Stimulated activated effector memory CD8-positive, alpha-beta T cell treated with anti-CD3 and anti-CD28 coated beads, Interleukin-12 subunit alpha, Interleukin-12 subunit beta, amount 100 ng/mL, for 72 hours (primary cell): ENCODE measurements at regions not wholly inside any gene's neighbourhood (a gene's known extent, or its start where the extent isn't known, plus 50 kb on each side); places are given as distances from the start of the nearest gene placed in this dataset.
"Not testable (repeated sequence)": the region's sequence is repeated elsewhere in the genome, so short reads cannot be mapped to it uniquely, and the experiment has no call there.

Source experiments
- ATAC-seq: fragments of 150-1000 bp; cut with Tn5 transposase; 2 replicates; pipeline ENCODE4 v1.10.0; 2021
- DNase-seq, 2 donors: peaks; one replicate each; pipeline ENCODE4 v3.0.0; 2021 to 2022; ENCODE audit warnings: low spot score in 2 of 2
- H3K27ac Mint-ChIP-seq: one replicate; pipeline ENCODE4 v1.8.0; 2022; ENCODE audit warnings: mild to moderate bottlenecking, mixed read lengths
- H3K36me3 Mint-ChIP-seq: one replicate; pipeline ENCODE4 v1.8.0; 2022; ENCODE audit warnings: mild to moderate bottlenecking, mixed read lengths
- H3K4me1 Mint-ChIP-seq: one replicate; pipeline ENCODE4 v1.8.0; 2022; ENCODE audit warnings: mixed read lengths
- H3K4me3 Mint-ChIP-seq: one replicate; pipeline ENCODE4 v1.8.0; 2022; ENCODE audit warnings: mild to moderate bottlenecking, mixed read lengths
- H3K9me3 Mint-ChIP-seq: one replicate; pipeline ENCODE4 v1.8.0; 2022; ENCODE audit warnings: mixed read lengths

DNA sequence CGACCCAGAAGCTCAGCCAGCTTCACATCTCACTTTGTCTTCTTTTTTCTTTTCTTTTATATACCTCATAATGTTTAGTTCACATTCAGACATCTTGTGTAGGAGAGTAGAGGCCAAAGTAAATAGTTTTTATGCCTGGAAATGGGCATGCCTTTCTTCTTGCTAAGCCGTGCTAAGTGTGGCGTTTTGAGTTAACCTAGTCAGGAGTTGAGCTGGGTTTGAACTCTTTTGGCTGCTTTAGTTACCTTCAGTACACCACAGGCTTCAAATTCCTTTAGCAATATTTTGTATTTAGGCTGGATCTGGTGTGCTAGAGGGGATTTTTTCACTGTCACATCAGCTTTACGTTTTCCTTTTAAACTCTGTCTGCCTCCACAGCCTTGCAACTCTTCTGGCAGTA, 300.8 kb downstream of the ZNF674 start:
- ATAC-seq (no peak), DNase-seq (no peak)
- H3K9me3 Mint-ChIP-seq = no peaks in the 10 kb centered on the region
- no peaks in the 10 kb centered on the region for H3K36me3 Mint-ChIP-seq
- no peak overlapping the region for H3K4me3 Mint-ChIP-seq
- H3K27ac Mint-ChIP-seq = no peak overlapping the region
- no peaks in the 10 kb centered on the region for H3K4me1 Mint-ChIP-seq

DNA sequence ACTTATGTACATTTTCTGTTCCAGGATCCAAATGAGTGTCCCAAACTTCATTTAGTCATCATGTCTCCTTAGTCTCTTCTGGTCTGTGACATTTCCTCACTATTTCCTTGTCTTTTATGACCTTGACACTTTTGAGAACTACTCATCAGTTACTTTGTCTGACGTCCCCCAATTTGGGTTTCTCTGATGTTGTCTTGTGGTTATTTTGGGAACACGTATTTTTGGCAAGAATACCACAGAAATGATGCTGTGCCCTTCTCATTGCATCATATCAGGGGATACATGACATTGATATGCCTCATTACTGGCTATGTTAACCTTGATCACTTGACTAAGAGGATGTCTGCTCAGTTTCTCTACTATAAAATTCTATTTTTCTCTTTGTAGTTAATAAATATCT, 308.8 kb downstream of the ZNF674 start:
- H3K9me3 Mint-ChIP-seq = no peaks in the 10 kb centered on the region
- no peak for DNase-seq
- H3K27ac Mint-ChIP-seq = no peak overlapping the region
- ATAC-seq = no peak
- no peaks in the 10 kb centered on the region for H3K36me3 Mint-ChIP-seq
- no peaks in the 10 kb centered on the region for H3K4me1 Mint-ChIP-seq
- H3K4me3 Mint-ChIP-seq = no peak overlapping the region

DNA sequence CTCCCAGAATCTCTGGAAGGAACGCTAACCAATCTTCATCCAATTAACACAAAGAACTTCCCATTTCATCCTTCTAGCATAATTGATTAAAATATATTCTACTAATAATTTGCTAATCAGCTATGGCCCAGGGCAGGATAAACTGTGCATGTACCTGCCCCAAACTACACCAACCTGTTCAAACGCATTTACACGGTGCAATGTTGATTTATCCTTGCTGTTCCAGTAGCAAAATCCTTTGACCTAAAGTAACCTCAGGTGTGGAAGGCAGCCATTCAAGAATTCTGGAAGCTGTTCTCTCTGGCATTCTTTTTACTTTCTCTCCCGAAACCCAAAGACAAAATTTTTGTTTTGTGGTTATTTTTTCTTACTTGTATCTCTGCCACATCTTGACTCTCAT, 309.4 kb downstream of the ZNF674 start:
- Mint-ChIP-seq H3K36me3 (no peaks in the 10 kb centered on the region), H3K4me3 (no peak overlapping the region), H3K27ac (no peak overlapping the region), H3K9me3 (no peaks in the 10 kb centered on the region), H3K4me1 (no peaks in the 10 kb centered on the region)
- ATAC-seq (no peak), DNase-seq (no peak)

DNA sequence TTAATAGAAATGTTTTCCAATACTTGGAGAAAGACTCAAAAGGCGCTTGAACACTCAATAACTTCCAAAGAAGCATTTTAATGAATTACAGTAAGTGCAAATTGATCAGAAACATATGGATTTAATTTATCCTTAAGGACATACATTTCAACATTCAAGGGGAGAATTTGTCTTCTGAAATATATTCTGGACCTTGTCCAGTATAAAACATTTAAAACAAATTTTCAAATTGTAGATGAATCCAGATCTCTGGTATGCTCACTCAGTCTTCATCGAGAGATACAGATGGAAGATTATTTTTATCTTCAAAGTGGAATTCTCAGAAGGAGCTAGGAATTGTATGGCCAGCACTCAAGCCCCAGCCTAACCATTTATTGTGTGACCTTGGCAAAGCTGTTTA, 310.4 kb downstream of the ZNF674 start:
- DNase-seq = no peak
- Mint-ChIP-seq H3K9me3 (no peaks in the 10 kb centered on the region), H3K4me1 (no peaks in the 10 kb centered on the region), H3K27ac (no peak overlapping the region), H3K4me3 (no peak overlapping the region), H3K36me3 (no peaks in the 10 kb centered on the region)
- ATAC-seq = no peak

DNA sequence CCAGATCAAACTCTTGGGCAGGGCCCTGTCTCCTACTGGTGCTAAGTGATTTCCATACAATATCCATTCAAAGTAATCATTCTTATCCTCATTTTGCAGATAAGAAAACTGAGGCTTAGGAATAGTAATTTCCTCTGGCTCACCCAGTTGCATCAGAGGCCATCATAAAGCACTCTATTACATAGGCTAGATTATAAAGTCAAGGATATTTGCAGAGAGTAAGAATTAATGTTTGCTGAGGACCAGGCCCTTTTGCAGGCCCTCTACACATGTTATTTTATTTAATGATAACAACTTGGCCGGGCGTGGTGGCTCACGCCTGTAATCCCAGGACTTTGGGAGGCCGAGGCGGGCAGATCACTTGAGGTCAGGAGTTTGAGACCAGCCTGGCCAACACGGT, 316.8 kb downstream of the ZNF674 start:
- Mint-ChIP-seq H3K4me3 (no peak overlapping the region), H3K36me3 (no peaks in the 10 kb centered on the region), H3K9me3 (no peaks in the 10 kb centered on the region), H3K4me1 (no peaks in the 10 kb centered on the region), H3K27ac (no peak overlapping the region)
- no peak for DNase-seq
- ATAC-seq = no peak

DNA sequence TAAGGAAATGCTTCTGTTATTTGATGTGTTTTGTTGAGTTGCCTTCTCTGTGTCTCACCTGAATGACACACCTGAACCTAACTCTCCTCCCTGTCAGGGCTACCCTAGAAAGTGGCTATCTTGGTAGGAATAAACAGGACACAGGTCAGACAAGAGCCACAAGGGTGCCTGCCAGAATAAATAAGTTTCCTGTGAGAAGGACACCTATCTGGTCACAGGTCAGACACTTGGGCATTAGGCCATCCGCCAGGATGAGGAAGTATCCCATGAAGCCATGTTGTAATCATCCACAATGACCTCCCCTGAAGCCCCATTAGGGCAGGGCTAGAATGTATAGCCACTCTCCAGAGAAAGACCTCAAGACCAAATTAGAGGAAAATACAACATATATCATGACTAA, 318.8 kb downstream of the ZNF674 start:
- Mint-ChIP-seq H3K4me3 (no peak overlapping the region), H3K4me1 (no peaks in the 10 kb centered on the region), H3K9me3 (no peaks in the 10 kb centered on the region), H3K27ac (no peak overlapping the region), H3K36me3 (no peaks in the 10 kb centered on the region)
- ATAC-seq (no peak), DNase-seq (no peak)

DNA sequence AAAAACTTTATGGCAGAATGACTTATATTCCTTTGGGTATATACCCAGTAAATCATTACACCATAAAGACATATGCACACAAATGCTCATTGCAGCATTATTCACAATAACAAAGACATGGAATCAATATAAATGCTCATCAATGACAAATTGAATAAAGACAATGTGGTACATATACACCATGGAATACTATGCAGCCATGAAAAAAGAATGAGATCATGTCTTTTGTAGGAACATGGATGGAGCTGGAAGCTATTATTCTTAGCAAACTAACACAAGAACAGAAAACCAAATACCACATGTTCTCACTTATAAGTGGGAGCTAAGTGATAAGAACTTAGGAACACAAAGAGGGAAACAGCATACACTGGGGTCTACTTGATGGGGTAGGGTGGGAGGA, 321.7 kb downstream of the ZNF674 start:
- not testable (repeated sequence) for H3K9me3 Mint-ChIP-seq, H3K27ac Mint-ChIP-seq, DNase-seq, H3K4me1 Mint-ChIP-seq, H3K4me3 Mint-ChIP-seq, H3K36me3 Mint-ChIP-seq, ATAC-seq

DNA sequence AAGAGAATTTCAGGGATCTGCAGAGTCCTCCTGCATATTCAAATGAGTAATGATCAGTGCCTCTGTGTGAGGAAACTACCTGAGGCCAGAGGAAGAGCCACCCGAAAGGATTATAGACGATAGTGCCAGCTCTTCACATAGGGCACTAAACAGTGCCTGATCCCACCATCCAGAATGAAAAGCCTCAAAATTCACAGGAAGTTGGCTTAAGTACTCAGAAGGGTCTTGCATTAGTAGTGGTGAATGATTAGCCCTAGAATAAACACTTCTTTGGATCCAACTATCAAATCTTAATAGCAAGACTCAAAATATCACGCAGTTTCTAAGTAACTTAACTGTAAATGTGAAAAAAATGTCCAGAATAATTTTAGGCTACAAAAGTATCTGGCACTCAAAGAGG, 324.4 kb downstream of the ZNF674 start:
- H3K4me1 Mint-ChIP-seq = no peaks in the 10 kb centered on the region
- no peak overlapping the region for H3K4me3 Mint-ChIP-seq
- no peaks in the 10 kb centered on the region for H3K9me3 Mint-ChIP-seq
- ATAC-seq = no peak
- H3K27ac Mint-ChIP-seq = no peak overlapping the region
- DNase-seq = no peak
- no peaks in the 10 kb centered on the region for H3K36me3 Mint-ChIP-seq

DNA sequence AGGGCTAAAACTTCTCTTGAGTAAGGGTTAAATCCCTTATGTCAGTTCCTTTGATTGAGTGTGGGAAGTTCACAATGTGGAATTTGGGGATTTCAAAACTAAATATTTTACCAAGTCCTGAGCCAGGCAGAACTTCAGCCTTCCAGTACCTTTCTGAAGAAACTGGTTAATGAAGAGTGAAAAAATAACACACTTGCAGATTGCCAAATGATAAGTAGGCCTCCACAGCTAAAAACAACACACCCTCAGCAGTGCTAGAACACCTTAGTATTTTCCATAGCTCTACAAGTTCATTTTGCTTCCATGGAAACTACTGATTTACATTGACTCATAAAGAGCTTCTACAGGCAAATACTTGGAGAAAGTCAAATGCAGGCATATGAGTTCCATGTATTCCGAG, 326.8 kb downstream of the ZNF674 start:
- H3K4me1 Mint-ChIP-seq = no peaks in the 10 kb centered on the region

DNA sequence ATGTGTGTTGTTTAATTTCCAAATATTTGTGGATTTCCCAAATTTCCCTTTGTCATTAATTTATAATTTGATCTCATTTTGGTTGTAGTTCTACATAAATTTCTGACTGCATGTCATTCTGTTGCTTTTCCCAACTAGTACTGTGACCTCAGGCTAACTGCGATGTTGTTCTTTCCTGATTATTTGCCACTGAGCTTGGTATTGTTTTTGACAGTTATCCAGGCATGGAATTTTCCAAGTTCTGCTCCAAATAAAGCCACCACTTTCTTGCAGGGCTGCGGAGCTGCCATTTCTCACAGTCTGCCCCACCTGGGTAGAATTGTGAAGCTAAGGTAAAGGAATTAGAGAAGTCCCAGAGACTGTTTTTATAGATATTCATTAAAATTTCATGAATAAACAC, 328.8 kb downstream of the ZNF674 start:
- Mint-ChIP-seq H3K27ac (no peak overlapping the region), H3K4me3 (no peak overlapping the region), H3K9me3 (no peaks in the 10 kb centered on the region), H3K36me3 (no peaks in the 10 kb centered on the region), H3K4me1 (no peaks in the 10 kb centered on the region)
- DNase-seq = no peak
- ATAC-seq = no peak

More for the DNA sequence above, 326.8 kb downstream of the ZNF674 start:
- DNase-seq (no peak), ATAC-seq (no peak)
- H3K9me3 Mint-ChIP-seq = no peaks in the 10 kb centered on the region
- H3K36me3 Mint-ChIP-seq = no peaks in the 10 kb centered on the region
- H3K27ac Mint-ChIP-seq = no peak overlapping the region
- no peak overlapping the region for H3K4me3 Mint-ChIP-seq

DNA sequence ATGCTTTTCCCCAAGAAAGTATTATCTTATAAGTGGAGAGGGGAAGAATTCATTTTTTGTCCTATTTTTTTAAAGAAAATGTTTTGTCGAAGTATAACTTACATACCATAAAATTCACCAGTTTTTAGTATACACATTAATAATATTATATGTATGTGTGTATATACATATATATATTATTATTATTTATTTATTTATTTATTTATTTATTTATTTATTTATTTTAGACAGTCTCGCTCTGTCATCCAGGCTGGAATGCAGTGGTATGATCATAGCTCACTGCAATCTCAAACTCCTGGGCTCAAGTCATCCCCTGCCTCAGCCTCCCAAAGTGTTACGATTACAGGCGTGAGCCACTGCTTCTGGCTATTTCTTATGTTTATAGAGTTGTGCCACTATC, 334.1 kb downstream of the ZNF674 start:
- DNase-seq (no peak), ATAC-seq (no peak)
- Mint-ChIP-seq H3K4me3 (no peak overlapping the region), H3K36me3 (no peaks in the 10 kb centered on the region), H3K4me1 (no peaks in the 10 kb centered on the region), H3K27ac (no peak overlapping the region), H3K9me3 (no peaks in the 10 kb centered on the region)

DNA sequence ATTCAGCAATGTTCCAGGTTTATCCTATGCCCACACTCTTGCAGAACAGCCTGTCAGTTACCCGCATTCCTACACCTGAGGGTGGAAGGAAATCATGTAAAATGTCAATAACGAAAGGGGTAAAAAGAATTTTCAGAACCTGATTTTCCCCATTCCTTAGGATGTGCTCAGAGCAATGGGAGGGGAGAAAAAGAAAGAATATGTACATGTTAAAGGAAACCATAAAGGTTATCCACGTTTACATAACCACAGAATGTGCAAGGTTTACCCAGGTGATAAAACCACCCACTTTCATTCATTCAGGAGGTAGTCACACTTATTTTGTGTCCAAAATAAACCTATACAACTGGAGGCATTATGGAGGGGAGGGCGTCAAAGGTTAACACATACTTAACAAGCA, 335.5 kb downstream of the ZNF674 start:
- no peaks in the 10 kb centered on the region for H3K9me3 Mint-ChIP-seq
- no peak overlapping the region for H3K4me3 Mint-ChIP-seq
- H3K4me1 Mint-ChIP-seq = no peaks in the 10 kb centered on the region
- no peak overlapping the region for H3K27ac Mint-ChIP-seq
- no peaks in the 10 kb centered on the region for H3K36me3 Mint-ChIP-seq
- no peak for ATAC-seq
- DNase-seq = no peak

DNA sequence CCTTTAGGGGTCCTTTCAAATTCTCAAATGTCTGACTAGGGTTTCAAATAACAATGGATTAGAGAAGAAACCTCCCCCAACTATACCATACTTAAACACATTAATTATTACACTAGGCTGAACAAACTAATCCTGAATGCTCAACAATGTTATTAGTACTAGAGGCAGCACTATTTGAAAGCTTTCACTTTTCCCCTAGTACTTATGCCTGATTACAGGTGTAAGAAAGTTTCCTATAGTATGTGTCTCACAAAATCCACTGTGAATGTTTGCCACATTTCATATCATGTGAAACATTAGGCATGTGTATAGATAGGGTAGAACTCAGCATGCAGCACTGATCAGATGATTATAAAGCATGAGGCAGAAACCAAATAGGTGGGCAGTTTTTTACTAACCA, 336.2 kb downstream of the ZNF674 start:
- Mint-ChIP-seq H3K27ac (no peak overlapping the region), H3K4me1 (no peaks in the 10 kb centered on the region), H3K36me3 (no peaks in the 10 kb centered on the region), H3K4me3 (no peak overlapping the region), H3K9me3 (no peaks in the 10 kb centered on the region)
- no peak for DNase-seq
- ATAC-seq = no peak

DNA sequence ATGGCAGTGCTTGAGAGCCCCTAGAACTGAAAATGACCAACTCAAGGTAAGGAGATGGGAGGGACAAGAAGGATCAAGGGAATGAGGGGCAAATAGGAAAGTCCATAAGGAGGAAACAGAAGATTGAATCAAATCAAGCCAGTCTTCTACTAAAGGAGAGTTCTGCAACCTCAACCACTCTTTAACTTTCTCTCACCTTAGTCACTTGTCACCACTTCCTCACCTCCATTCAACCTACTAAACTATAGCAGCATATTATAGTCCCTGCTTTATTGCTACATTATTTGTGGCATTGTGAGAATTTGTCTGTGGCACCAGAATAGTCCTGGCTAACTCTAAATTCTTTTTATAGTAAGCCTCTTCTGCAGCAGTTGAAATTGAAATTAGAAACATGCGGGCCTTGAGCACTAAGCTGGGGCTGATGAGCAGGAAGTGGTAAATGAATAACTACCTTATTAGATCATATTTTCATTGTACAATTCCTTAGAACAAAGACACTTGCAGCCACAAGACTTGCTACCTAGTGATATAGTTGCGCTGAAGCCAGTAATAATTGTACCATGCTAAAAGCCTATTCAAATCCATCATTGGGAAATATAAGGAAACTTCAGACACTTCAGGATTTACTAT, 336.9 kb downstream of the ZNF674 start:
- H3K9me3 Mint-ChIP-seq = no peaks in the 10 kb centered on the region
- H3K4me1 Mint-ChIP-seq = no peaks in the 10 kb centered on the region
- no peak for DNase-seq
- no peak overlapping the region for H3K27ac Mint-ChIP-seq
- ATAC-seq = peak; percentile 49
- H3K36me3 Mint-ChIP-seq = no peaks in the 10 kb centered on the region
- H3K4me3 Mint-ChIP-seq = no peak overlapping the region

DNA sequence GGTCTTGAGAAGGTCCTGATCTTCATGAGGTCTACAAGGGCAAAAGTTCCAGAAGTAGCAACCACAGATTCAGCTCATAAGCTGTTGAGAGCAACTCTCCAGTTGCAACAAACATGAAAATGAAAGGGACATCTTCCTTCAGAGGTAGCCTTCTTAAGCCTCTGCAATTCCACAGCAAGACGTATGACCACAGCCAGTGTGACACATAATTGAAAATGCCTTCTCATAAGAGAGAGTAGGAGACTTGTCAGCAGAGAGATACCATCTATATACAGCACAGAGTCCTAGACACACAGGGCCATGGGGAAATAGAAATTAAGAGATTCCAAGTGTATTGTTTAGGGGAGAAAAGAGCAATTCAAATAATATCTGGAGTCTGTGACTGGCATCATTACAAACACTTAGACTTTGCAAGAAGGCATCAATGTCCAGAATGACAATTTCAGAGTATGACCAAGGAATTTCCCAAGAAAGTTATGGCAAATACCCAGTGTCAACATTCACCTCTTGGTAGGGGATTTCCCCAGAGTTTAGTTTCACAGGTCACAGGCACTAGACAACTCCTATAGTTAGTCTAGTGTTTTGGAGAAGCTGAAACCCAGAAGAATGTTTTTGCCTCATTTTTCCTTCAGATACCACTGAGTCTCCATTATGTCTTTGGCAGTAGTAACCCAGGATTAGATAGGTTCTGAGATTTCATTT, 340.3 kb downstream of the ZNF674 start:
- Mint-ChIP-seq H3K4me1 (no peaks in the 10 kb centered on the region), H3K27ac (no peak overlapping the region), H3K36me3 (no peaks in the 10 kb centered on the region), H3K9me3 (no peaks in the 10 kb centered on the region), H3K4me3 (no peak overlapping the region)
- DNase-seq (no peak), ATAC-seq (no peak)

DNA sequence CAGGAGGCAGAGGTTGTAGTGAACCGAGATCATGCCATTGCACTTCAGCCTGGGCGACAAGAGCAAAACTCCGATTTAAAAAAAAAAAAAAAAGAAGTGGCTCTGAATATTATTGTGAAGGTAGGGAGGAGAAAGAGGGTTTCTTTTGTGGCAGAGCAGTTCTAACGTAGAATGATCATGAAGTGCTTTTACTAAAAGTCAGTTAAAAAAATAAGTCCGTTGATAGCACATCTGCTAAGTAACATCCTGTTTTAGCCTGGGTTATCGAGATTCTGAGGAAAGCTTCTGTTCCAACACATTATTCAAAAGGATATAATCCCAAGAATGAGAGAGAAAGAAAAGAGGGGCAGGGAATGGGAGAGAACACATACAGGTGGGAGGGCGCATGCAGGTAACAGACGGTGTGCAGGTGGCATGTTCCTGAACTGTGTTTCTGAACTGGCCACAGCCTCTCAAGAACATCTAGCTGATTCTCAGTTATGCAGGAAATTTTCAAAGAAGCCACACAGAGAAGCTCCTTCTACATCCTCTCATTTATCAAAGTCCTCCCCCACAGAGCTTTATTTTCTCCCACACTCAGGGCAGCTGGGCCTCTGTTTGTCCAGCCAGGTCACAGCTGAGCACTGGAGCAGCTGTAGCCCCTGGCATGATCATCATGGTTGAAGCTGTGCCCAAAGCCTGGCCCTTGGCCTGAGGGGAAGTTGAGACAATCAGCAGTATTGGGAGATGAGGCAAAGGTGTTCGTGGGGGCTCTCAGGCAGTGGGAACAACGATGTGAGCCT, 342.3 kb downstream of the ZNF674 start:
- no peaks in the 10 kb centered on the region for H3K9me3 Mint-ChIP-seq
- ATAC-seq = no peak
- H3K4me1 Mint-ChIP-seq = no peaks in the 10 kb centered on the region
- H3K27ac Mint-ChIP-seq = no peak overlapping the region
- no peaks in the 10 kb centered on the region for H3K36me3 Mint-ChIP-seq
- H3K4me3 Mint-ChIP-seq = no peak overlapping the region
- DNase-seq = no peak
